ENCODE measurements at regions not wholly inside any gene's neighbourhood (a gene's known extent, or its start where the extent isn't known, plus 50 kb on each side); places are given as distances from the start of the nearest gene placed in this dataset.

- DNase-seq, result no peak
- no peaks in the 10 kb centered on the region for H3K79me2 ChIP-seq (ENCODE audit: insufficient read depth)
- no peak overlapping the region for H2AFZ ChIP-seq (ENCODE audit: low read depth)
- H3K4me1 ChIP-seq (ENCODE audit: control insufficient read depth in 1 of 2, insufficient read depth in 2 of 2, low read depth in 1 of 2, low read length in 1 of 2), result peaks cover 0 to 7% of the 10 kb centered on the region in 2 experiments; a peak in 2 of 4 replicates
- no peak overlapping the region for H3K27ac ChIP-seq (ENCODE audit: low read depth in 2 of 2, low read length in 1 of 2)
- peaks cover 0 to 17% of the 10 kb centered on the region in 2 experiments for H3K36me3 ChIP-seq (replicated peaks in 1 of 2; ENCODE audit: control insufficient read depth in 1 of 2, insufficient read depth in 2 of 2, low read length in 1 of 2)
- no peak overlapping the region for H3K4me3 ChIP-seq (ENCODE audit: low read depth in 2 of 2, low read length in 1 of 2)
- H4K20me1 ChIP-seq (ENCODE audit: insufficient read depth), result no peaks in the 10 kb centered on the region
- TF ChIP-seq NRF1 (IDR thresholded peaks at IDR 0.05; ENCODE audit: low read depth, low read length), result no peak
- TF ChIP-seq GABPA (IDR thresholded peaks at IDR 0.05; ENCODE audit: low read depth), result no peak
- TF ChIP-seq FOXM1 (IDR thresholded peaks at IDR 0.05; ENCODE audit: low read depth), result no peak
- no peak for TF ChIP-seq PBX3 (IDR thresholded peaks at IDR 0.05)
- no peak for TF ChIP-seq JUND (IDR thresholded peaks at IDR 0.05)
- no peak for TF ChIP-seq CTCF (IDR thresholded peaks at IDR 0.05)
- no peak for TF ChIP-seq SIN3A (IDR thresholded peaks at IDR 0.05; ENCODE audit: borderline replicate concordance, low read depth, low read length)
- no peak for TF ChIP-seq TAF1 (IDR thresholded peaks at IDR 0.05; ENCODE audit: borderline replicate concordance, low read depth, low read length)
- no peak for TF ChIP-seq NFIC (IDR thresholded peaks at IDR 0.05; ENCODE audit: borderline replicate concordance)
- no peak for TF ChIP-seq MXI1 (IDR thresholded peaks at IDR 0.05; ENCODE audit: low read depth, low read length)
- no peak for TF ChIP-seq MEF2A (IDR thresholded peaks at IDR 0.05; ENCODE audit: borderline replicate concordance, low read depth)
- TF ChIP-seq FOSL2 (IDR thresholded peaks at IDR 0.05; ENCODE audit: borderline replicate concordance, low read depth), result no peak
- no peak for TF ChIP-seq TCF12 (IDR thresholded peaks at IDR 0.05)
- TF ChIP-seq REST (IDR thresholded peaks at IDR 0.05; ENCODE audit: low read depth, low read length), result no peak
- no peaks in the 10 kb centered on the region for H3F3A ChIP-seq (replicated peaks; ENCODE audit: insufficient read depth)
- no peaks in the 10 kb centered on the region for H3K9me3 ChIP-seq
- CTCF ChIA-PET, result no interaction called here
- no peak overlapping the region for H3K4me2 ChIP-seq
- POLR2A ChIA-PET, result no interaction called here
- no peaks in the 10 kb centered on the region for H3K9me2 ChIP-seq
- WGBS (ENCODE audit: low lambda C conversion rate), result 93% methylated on average over 2 of the region's 2 CpGs
- H3K27me3 ChIP-seq (ENCODE audit: insufficient read depth), result no peaks in the 10 kb centered on the region
- no peak overlapping the region for H3K9ac ChIP-seq
Measured at GRCh38 chr2:74081763-74082110, 66.0 kb downstream of the BOLA3 start.

All from SK-N-SH (cell line).